Tibial nerve (tissue), 4 donors: ENCODE measurements at regions not wholly inside any gene's neighbourhood (a gene's known extent, or its start where the extent isn't known, plus 50 kb on each side); places are given as distances from the start of the nearest gene placed in this dataset.

Experiments used
- DNase-seq, 2 donors: peaks; one replicate each; pipeline ENCODE4 v3.0.0-alpha.2; 2019; ENCODE audit warnings: low spot score in 2 of 2
- H3K27ac ChIP-seq, 4 donors: fragments of 200-600 bp; sonication (generic) in 3 of 4; one replicate each; pipeline ENCODE4 v1.5.1; 2017 to 2019; ENCODE audit warnings: mild to moderate bottlenecking in 1 of 4
- H3K27me3 ChIP-seq, 2 donors: fragments of 200-600 bp; sonication (generic) in 1 of 2; one replicate each; pipeline versions ENCODE4 v1.5.1 to v1.6.0; 2017 to 2019
- H3K36me3 ChIP-seq, 3 donors: fragments of 200-600 bp; sonication (generic); one replicate each; pipeline ENCODE4 v1.5.1; 2018 to 2019
- H3K4me1 ChIP-seq, 4 donors: fragments of 200-600 bp; sonication (generic) in 3 of 4; one replicate each; pipeline ENCODE4 v1.5.1; 2017 to 2019
- H3K4me3 ChIP-seq, 4 donors: fragments of 200-600 bp; sonication (generic) in 3 of 4; one replicate each; pipeline ENCODE4 v1.5.1; 2017 to 2019; ENCODE audit warnings: mild to moderate bottlenecking in 1 of 4, moderate library complexity in 1 of 4
- H3K9me3 ChIP-seq, 4 donors: fragments of 200-600 bp; sonication (generic) in 3 of 4; one replicate each; pipeline ENCODE4 v1.5.1; 2017 to 2019
- EP300 ChIP-seq, 2 donors: sonication (generic); formaldehyde crosslinking; IDR thresholded peaks; one replicate each; pipeline ENCODE4 v1.6.1; 2017; ENCODE audit warnings: antibody characterized with exemption in 2 of 2, mild to moderate bottlenecking in 1 of 2
- POLR2A ChIP-seq, 2 donors: fragments of 450-650 bp; IDR thresholded peaks; one replicate each; pipeline ENCODE4 v1.6.1; 2017; ENCODE audit warnings: antibody characterized with exemption in 2 of 2, mild to moderate bottlenecking in 2 of 2, moderate library complexity in 2 of 2
- WGBS, 2 donors: methylation state at CpG; one replicate each; pipeline ENCODE4 v1.1.5; 2018; 5-methylcytosine and 5-hydroxymethylcytosine counted together
- TF ChIP-seq, protein P1 (sequence below), 5 experiments: fragments of 200-600 bp in 3 of 5; fragments of 450-650 bp in 2 of 5; sonication (generic) in 3 of 5; IDR thresholded peaks; one replicate each; pipeline ENCODE4 v1.5.1; 2016 to 2019; ENCODE audit warnings: antibody characterized with exemption in 5 of 5, mild to moderate bottlenecking in 3 of 5, moderate library complexity in 2 of 5

DNA sequence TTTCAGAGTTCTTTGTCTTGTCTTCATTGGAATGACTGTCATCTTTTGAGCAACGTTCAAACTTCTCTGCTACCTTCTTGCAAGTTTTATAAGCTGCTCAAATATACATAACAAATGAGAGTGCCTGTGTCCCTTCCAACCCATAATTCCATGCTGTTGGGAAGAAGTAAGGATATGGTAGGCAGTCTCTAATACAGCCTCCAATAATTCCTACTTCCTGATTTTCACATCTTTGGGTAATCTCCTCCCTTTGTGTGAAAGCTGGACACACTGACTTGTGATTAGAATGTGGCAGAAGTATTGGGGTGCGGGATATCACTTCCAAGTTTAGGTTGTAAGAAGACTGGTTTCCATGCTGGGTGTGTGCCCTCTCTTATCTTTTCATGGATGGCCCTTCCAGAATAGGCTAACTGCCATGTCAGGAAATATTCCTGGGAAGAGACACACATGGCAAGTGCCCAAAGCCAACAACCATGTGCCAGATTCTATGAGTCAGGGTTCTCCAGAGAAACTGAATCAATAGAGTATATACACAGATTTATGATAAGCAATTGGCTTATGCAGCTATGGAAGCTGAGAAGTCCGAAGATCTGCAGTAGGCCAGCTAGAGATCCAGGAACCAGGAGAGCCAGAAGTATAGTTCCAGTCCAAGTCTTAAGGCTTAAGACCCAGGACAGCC lies 531.3 kb downstream of the NTRK2 start:
- Histone ChIP-seq H3K36me3 (no peaks in the 10 kb centered on the region), H3K9me3 (no peaks in the 10 kb centered on the region), H3K4me1 (peaks cover 0 to 10% (median 0%) of the 10 kb centered on the region in 4 donors), H3K27ac (no peak overlapping the region), H3K27me3 (no peaks in the 10 kb centered on the region), H3K4me3 (no peak overlapping the region)
- WGBS, 2 donors = 63 to 71% methylated on average over 3 of the region's 3 CpGs
- DNase-seq = no peak
- TF ChIP-seq EP300 (IDR thresholded peaks at IDR 0.05) = no peak
- TF ChIP-seq, protein P1, sequence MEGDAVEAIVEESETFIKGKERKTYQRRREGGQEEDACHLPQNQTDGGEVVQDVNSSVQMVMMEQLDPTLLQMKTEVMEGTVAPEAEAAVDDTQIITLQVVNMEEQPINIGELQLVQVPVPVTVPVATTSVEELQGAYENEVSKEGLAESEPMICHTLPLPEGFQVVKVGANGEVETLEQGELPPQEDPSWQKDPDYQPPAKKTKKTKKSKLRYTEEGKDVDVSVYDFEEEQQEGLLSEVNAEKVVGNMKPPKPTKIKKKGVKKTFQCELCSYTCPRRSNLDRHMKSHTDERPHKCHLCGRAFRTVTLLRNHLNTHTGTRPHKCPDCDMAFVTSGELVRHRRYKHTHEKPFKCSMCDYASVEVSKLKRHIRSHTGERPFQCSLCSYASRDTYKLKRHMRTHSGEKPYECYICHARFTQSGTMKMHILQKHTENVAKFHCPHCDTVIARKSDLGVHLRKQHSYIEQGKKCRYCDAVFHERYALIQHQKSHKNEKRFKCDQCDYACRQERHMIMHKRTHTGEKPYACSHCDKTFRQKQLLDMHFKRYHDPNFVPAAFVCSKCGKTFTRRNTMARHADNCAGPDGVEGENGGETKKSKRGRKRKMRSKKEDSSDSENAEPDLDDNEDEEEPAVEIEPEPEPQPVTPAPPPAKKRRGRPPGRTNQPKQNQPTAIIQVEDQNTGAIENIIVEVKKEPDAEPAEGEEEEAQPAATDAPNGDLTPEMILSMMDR (IDR thresholded peaks at IDR 0.05) = no peak

DNA sequence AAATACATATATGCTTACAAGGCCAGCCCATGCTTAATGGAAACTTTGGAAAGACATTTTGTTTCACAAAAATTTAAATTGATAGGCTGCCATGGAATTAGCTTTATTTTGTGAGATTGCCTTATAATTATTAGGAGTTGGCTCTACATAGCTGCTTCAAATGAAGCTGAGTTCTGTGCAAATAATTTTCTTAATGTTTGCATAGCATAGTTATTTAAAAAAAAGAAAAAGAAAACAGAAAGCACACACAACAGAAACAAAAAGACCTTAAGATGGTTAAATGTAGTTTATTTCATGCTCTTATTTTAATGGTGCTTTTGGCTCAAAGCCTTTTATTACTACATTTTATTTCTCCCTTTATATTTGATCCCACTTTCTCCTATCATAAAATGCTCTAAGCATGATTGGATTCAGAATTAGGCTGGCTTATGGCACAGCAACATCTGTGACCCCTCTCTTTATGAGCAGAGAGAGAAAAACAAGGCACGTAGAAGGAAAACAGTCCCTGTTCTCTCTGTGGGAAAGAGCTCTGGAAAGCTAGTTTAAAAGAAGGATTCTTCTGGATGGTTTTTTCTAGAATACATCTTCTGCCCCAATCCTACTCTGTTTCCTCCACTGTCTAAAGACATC lies 530.5 kb downstream of the NTRK2 start:
- Histone ChIP-seq H3K27ac (no peak overlapping the region), H3K4me1 (peaks cover 0 to 10% (median 0%) of the 10 kb centered on the region in 4 donors), H3K27me3 (no peaks in the 10 kb centered on the region), H3K36me3 (no peaks in the 10 kb centered on the region), H3K4me3 (no peak overlapping the region), H3K9me3 (no peaks in the 10 kb centered on the region)
- TF ChIP-seq, protein P1 (IDR thresholded peaks at IDR 0.05) = no peak
- TF ChIP-seq EP300 (IDR thresholded peaks at IDR 0.05) (no peak), POLR2A (IDR thresholded peaks at IDR 0.05) (no peak)
- no peak for DNase-seq
- 28 to 43% methylated on average over 1 of the region's 1 CpG for WGBS, 2 donors

DNA sequence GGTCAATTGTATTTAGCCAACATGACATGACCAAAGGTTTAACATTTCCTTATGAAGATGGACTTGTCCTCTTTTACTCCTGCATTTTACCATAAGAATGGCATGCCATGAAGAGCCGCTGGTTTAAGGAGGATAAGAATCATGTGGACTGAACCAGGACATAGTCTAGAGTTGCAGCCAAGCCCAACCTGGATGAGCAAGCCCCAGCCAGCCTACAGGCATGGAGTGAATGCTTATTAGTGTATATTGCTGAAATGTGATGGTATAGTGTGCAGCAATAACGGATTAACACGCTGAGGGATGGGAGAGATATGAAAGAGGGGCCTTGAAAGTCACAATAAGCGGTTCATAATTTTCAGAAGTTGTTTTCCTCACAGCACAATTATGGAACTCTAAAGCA lies 523.2 kb downstream of the NTRK2 start:
- no peak overlapping the region for H3K27ac ChIP-seq
- H3K36me3 ChIP-seq = no peaks in the 10 kb centered on the region
- no peak overlapping the region for H3K4me3 ChIP-seq
- WGBS, 2 donors = 51 to 64% methylated on average over 4 of the region's 4 CpGs
- H3K9me3 ChIP-seq = no peaks in the 10 kb centered on the region
- no peaks in the 10 kb centered on the region for H3K4me1 ChIP-seq
- no peaks in the 10 kb centered on the region for H3K27me3 ChIP-seq
- TF ChIP-seq POLR2A (IDR thresholded peaks at IDR 0.05) = no peak
- no peak for TF ChIP-seq EP300 (IDR thresholded peaks at IDR 0.05)
- TF ChIP-seq, protein P1 (IDR thresholded peaks at IDR 0.05) = no peak
- no peak for DNase-seq

DNA sequence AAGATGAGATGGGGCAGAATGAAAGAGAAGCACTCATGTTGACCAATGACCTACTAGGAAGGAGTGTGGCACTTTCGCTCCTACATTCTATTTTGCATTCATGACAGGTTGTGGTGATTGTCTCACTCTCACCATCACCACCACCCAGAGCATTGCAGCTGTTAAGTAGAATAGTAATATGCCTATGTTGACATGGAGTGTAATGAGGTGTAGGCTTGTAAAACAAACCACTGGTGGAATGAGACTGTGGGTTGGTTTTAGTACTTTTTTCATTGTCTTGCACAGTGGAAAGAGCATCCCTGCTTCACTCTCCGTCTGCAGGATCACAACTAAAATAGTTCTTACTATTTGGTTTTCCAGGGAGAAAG lies 516.7 kb downstream of the NTRK2 start:
- no peaks in the 10 kb centered on the region for H3K9me3 ChIP-seq
- H3K27ac ChIP-seq = no peak overlapping the region
- no peaks in the 10 kb centered on the region for H3K36me3 ChIP-seq
- DNase-seq = no peak
- no peaks in the 10 kb centered on the region for H3K27me3 ChIP-seq
- TF ChIP-seq EP300 (IDR thresholded peaks at IDR 0.05) (no peak), POLR2A (IDR thresholded peaks at IDR 0.05) (no peak)
- TF ChIP-seq, protein P1 (IDR thresholded peaks at IDR 0.05) = no peak
- peaks cover 0 to 6% (median 0%) of the 10 kb centered on the region in 4 donors for H3K4me1 ChIP-seq
- 86 to 96% methylated on average over 2 of the region's 2 CpGs for WGBS, 2 donors
- no peak overlapping the region for H3K4me3 ChIP-seq

DNA sequence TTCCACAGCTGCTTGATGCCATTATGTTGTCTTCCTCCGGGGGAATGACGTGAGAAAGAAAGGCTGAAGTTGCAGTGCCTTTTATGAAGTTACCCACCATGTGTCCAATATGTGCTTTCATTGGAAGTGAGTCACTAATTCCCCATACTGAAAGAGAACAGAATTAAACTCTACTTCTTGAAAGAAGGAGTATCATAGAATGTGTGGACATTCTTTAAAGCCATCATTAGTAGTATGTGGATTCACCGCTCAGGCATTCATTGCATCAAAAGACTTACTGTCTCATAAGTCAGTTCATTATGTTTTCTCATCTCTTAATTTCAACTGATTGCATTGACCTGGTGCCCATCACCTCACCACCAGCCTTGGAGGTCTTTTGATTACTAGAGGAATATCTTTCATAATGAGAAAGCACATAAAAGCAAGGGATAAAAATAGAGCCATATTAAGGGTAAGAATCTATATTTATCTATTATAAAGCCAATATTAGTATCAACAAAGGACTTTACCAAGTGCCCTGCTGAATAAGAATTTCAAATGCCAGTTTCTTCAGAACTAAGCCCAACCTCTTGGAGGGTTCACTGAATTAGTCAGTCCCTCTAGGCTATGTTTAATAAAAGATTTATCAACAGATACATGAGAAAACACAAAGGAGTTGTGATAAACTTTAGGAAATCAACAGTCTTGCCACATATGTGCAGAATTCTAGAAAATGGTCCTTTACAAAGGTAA lies 516.1 kb downstream of the NTRK2 start:
- Histone ChIP-seq H3K4me3 (no peak overlapping the region), H3K36me3 (no peaks in the 10 kb centered on the region), H3K27ac (no peak overlapping the region), H3K9me3 (no peaks in the 10 kb centered on the region), H3K27me3 (no peaks in the 10 kb centered on the region), H3K4me1 (peaks cover 0 to 6% (median 0%) of the 10 kb centered on the region in 4 donors)
- TF ChIP-seq EP300 (IDR thresholded peaks at IDR 0.05) = no peak
- no peak for TF ChIP-seq POLR2A (IDR thresholded peaks at IDR 0.05)
- TF ChIP-seq, protein P1 (IDR thresholded peaks at IDR 0.05) = no peak
- no peak for DNase-seq
- 86 to 92% methylated on average over 3 of the region's 3 CpGs for whole genome bisulfite sequencing, 2 donors
